ENCODE measurements at regions not wholly inside any gene's neighbourhood (a gene's known extent, or its start where the extent isn't known, plus 50 kb on each side); places are given as distances from the start of the nearest gene placed in this dataset.

- no peak for TF ChIP-seq EZH2 (IDR thresholded peaks at IDR 0.05; ENCODE audit: borderline replicate concordance, low read length)
- TF ChIP-seq, protein P1, sequence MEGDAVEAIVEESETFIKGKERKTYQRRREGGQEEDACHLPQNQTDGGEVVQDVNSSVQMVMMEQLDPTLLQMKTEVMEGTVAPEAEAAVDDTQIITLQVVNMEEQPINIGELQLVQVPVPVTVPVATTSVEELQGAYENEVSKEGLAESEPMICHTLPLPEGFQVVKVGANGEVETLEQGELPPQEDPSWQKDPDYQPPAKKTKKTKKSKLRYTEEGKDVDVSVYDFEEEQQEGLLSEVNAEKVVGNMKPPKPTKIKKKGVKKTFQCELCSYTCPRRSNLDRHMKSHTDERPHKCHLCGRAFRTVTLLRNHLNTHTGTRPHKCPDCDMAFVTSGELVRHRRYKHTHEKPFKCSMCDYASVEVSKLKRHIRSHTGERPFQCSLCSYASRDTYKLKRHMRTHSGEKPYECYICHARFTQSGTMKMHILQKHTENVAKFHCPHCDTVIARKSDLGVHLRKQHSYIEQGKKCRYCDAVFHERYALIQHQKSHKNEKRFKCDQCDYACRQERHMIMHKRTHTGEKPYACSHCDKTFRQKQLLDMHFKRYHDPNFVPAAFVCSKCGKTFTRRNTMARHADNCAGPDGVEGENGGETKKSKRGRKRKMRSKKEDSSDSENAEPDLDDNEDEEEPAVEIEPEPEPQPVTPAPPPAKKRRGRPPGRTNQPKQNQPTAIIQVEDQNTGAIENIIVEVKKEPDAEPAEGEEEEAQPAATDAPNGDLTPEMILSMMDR (IDR thresholded peaks at IDR 0.05; ENCODE audit: low read length), result no peak
Observed at GRCh38 chr10:108307250-108307924, 1142.9 kb upstream of the SORCS1 start.

Data from OCI-LY1 (cell line).